OCI-LY3 (cell line): ENCODE measurements at regions not wholly inside any gene's neighbourhood (a gene's known extent, or its start where the extent isn't known, plus 50 kb on each side); places are given as distances from the start of the nearest gene placed in this dataset.
A peak's percentile ranks its signal among the peaks of the same experiment; 100 is the strongest.
"Not testable (repeated sequence)": the region's sequence is repeated elsewhere in the genome, so short reads cannot be mapped to it uniquely, and the experiment has no call there.

Experiments
- H2AFZ ChIP-seq: fragments of 200-600, 300-600 bp; shearing (Covaris generic); 2 replicates; pipeline ENCODE4 v1.6.0; 2014; ENCODE audit warnings: antibody characterized with exemption, low read depth, low read length
- H3K27ac ChIP-seq: fragments of 200-600, 300-600 bp; sonication (generic); 2 replicates; pipeline ENCODE4 v1.5.1; 2014; ENCODE audit warnings: mild to moderate bottlenecking, low read length, moderate library complexity, mixed read lengths
- H3K27me3 ChIP-seq: fragments of 200-600, 300-600 bp; sonication (generic); 2 replicates; pipeline ENCODE4 v1.6.1; 2014; ENCODE audit warnings: low read depth, low read length, mixed read lengths
- H3K36me3 ChIP-seq: fragments of 200-600, 300-600 bp; sonication (generic); replicated peaks from 2 replicates; pipeline ENCODE3; 2014; ENCODE audit warnings: low read depth, low read length, mixed read lengths
- H3K4me1 ChIP-seq: fragments of 300-600, 200-600 bp; sonication (generic); 2 replicates; pipeline ENCODE4 v1.6.1; 2014; ENCODE audit warnings: low read length, mixed read lengths
- H3K4me2 ChIP-seq: fragments of 200-600, 300-600 bp; sonication (generic); 2 replicates; pipeline ENCODE4 v1.6.1; 2014; ENCODE audit warnings: low read length, mixed read lengths
- H3K4me3 ChIP-seq: fragments of 300-600, 200-600 bp; sonication (generic); 2 replicates; pipeline ENCODE4 v1.5.1; 2014; ENCODE audit warnings: antibody characterized with exemption, mild to moderate bottlenecking, low read length, moderate library complexity
- H3K79me2 ChIP-seq: fragments of 300-600, 200-600 bp; shearing (Covaris generic); 2 replicates; pipeline ENCODE4 v1.6.1; 2014; ENCODE audit warnings: mild to moderate bottlenecking, low read length, mixed read lengths
- H3K9ac ChIP-seq: fragments of 300-600, 200-600 bp; shearing (Covaris generic); 2 replicates; pipeline ENCODE4 v1.6.0; 2014; ENCODE audit warnings: mild to moderate bottlenecking, low read length, moderate library complexity
- H3K9me3 ChIP-seq: fragments of 200-600, 300-600 bp; shearing (Covaris generic); 2 replicates; pipeline ENCODE4 v1.6.1; 2014; ENCODE audit warnings: low read length, mixed read lengths; ENCODE audit not compliant: insufficient read depth
- H4K20me1 ChIP-seq: fragments of 200-600, 300-600 bp; sonication (generic); 2 replicates; pipeline ENCODE4 v1.6.1; 2016; ENCODE audit warnings: low read length, mixed read lengths; ENCODE audit not compliant: insufficient read depth
- EZH2phosphoT487 ChIP-seq: fragments of 200-600 bp; shearing (Covaris generic); IDR thresholded peaks from 2 replicates; pipeline ENCODE4 v1.6.1; 2018; ENCODE audit warnings: antibody characterized with exemption, mixed run types, low read depth
- TF ChIP-seq, protein P1 (sequence below): fragments of 200-600, 300-600 bp; sonication (generic); IDR thresholded peaks from 2 replicates; pipeline ENCODE4 v1.5.1; 2014; ENCODE audit warnings: antibody characterized with exemption, low read length, low read depth

DNA sequence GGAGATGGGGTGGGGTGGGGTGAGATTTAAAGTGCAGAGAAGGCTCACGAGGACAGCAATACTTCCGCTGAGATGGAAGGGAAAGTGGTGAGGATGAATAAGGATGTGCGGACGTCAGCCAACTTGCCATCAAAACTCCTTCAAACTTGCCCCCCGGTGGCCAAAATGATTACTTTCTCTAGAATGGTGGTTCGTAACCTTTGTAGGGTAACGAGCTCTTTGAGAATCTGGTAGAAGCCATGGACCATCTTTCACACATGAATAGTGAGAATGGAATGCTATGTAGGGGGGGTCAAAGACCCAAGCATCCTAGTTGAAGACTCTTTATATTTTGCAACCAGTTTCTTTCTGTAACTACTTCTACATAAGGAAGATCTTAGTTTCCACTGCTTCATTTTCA is 245.9 kb upstream of the DDHD1 start:
- Histone ChIP-seq H3K4me2 (no peak overlapping the region), H4K20me1 (no peaks in the 10 kb centered on the region), H3K27ac (no peak overlapping the region), H3K79me2 (no peaks in the 10 kb centered on the region), H3K4me3 (no peak overlapping the region), H3K36me3 (no peaks in the 10 kb centered on the region), H3K4me1 (peaks cover 12% of the 10 kb centered on the region), H3K9ac (no peak overlapping the region), H3K27me3 (no peaks in the 10 kb centered on the region), H2AFZ (no peak overlapping the region), H3K9me3 (no peaks in the 10 kb centered on the region)
- TF ChIP-seq, protein P1, sequence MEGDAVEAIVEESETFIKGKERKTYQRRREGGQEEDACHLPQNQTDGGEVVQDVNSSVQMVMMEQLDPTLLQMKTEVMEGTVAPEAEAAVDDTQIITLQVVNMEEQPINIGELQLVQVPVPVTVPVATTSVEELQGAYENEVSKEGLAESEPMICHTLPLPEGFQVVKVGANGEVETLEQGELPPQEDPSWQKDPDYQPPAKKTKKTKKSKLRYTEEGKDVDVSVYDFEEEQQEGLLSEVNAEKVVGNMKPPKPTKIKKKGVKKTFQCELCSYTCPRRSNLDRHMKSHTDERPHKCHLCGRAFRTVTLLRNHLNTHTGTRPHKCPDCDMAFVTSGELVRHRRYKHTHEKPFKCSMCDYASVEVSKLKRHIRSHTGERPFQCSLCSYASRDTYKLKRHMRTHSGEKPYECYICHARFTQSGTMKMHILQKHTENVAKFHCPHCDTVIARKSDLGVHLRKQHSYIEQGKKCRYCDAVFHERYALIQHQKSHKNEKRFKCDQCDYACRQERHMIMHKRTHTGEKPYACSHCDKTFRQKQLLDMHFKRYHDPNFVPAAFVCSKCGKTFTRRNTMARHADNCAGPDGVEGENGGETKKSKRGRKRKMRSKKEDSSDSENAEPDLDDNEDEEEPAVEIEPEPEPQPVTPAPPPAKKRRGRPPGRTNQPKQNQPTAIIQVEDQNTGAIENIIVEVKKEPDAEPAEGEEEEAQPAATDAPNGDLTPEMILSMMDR = peak; percentile 16
- TF ChIP-seq EZH2phosphoT487 = no peak

DNA sequence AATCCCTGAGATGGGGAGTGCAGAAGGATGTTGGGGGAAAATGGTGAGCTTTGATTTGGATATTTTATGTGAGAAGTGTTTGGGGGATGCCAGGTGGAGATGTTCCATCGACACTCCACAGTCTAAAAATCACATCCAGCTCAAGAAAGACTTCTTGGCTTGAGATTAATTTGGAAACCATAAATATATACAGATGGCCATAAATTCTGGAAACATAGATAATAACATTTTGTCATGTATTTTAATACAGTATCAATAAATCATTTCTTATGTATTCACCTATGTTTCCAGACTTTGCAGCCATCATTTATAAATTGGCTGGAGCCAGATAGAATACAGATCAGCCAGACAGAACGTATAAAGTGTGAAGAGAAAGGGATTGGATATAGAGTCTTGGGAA is 245.5 kb upstream of the DDHD1 start:
- Histone ChIP-seq H4K20me1 (no peaks in the 10 kb centered on the region), H3K79me2 (no peaks in the 10 kb centered on the region)
- TF ChIP-seq EZH2phosphoT487 = no peak
- TF ChIP-seq, protein P1 = no peak

DNA sequence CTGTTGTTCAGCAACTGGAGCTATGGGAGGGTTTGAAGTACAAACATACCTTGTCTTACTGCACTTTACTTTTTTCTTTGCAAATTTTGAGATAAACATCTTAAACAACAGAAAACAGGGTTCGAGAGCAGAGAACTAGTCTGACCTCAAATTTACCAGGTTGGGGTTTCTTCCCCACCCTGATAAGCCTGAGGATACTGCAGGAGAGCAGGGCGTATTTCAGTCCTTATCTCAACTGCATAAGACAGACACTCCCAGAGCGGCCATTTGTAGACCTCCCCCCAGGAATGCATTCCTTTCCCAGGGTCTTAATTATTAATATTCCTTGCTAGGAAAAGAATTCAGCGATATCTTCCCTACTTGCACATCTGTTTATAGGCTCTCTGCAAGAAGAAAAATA is 242.1 kb upstream of the DDHD1 start:
- H2AFZ ChIP-seq, H3K4me3 ChIP-seq, H4K20me1 ChIP-seq, H3K9ac ChIP-seq, H3K27me3 ChIP-seq, H3K9me3 ChIP-seq, H3K79me2 ChIP-seq, H3K4me2 ChIP-seq, H3K36me3 ChIP-seq, H3K27ac ChIP-seq: not testable (repeated sequence)
- peaks cover 12% of the 10 kb centered on the region for H3K4me1 ChIP-seq

More for the DNA sequence above, 245.5 kb upstream of the DDHD1 start:
- no peaks in the 10 kb centered on the region for H3K36me3 ChIP-seq
- H3K9ac ChIP-seq = no peak overlapping the region
- H3K27ac ChIP-seq = no peak overlapping the region
- no peak overlapping the region for H3K4me3 ChIP-seq
- no peak overlapping the region for H2AFZ ChIP-seq
- no peaks in the 10 kb centered on the region for H3K27me3 ChIP-seq
- H3K9me3 ChIP-seq = no peaks in the 10 kb centered on the region
- no peak overlapping the region for H3K4me2 ChIP-seq
- H3K4me1 ChIP-seq = peaks cover 12% of the 10 kb centered on the region

DNA sequence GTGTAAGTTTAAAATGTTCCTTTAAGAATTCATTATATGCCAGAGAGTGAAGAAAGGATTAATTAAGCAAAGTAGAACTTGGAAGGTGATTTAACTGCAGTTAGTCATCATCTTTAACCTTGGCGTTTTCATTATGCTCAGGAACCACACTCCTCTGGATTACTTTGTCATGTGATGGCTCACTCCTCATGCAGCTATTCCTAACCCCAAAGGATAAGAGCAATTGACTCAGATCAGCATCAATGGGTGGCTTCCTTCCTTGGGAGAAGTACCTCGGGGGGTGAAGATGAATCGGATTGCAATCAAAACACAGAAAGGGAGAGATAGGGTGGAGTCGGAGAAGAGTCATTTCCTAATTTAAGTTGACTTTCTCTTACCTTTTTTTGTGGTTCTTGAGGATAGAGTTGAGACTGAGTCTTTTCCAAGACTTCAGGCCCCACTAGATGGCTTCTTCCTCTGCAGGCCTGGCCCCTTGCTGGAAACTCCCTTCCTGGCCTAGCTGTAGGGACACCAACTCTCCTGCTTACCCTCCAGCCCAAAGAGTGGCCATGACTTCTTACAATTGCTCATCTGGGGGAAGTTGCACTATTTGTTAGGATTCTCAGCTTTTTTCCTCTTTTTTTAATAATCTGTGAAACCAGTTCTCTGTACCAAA is 238.6 kb upstream of the DDHD1 start:
- Histone ChIP-seq H2AFZ (no peak overlapping the region), H3K4me2 (no peak overlapping the region), H3K9ac (no peak overlapping the region), H4K20me1 (no peaks in the 10 kb centered on the region), H3K4me1 (no peaks in the 10 kb centered on the region; the same call in 1 of the 2 replicates), H3K36me3 (no peaks in the 10 kb centered on the region), H3K27me3 (0 out of 2 replicates have a peak, but pooled peaks cover 11% of the 10 kb centered on the region), H3K4me3 (no peak overlapping the region), H3K9me3 (no peaks in the 10 kb centered on the region), H3K79me2 (no peaks in the 10 kb centered on the region), H3K27ac (no peak overlapping the region)
- TF ChIP-seq, protein P1 = no peak
- TF ChIP-seq EZH2phosphoT487 = no peak
